HG03354 (cell line): ENCODE measurements at regions not wholly inside any gene's neighbourhood (a gene's known extent, or its start where the extent isn't known, plus 50 kb on each side); places are given as distances from the start of the nearest gene placed in this dataset.
"Not testable (repeated sequence)": the region's sequence is repeated elsewhere in the genome, so short reads cannot be mapped to it uniquely, and the experiment has no call there.

Experiments
- ATAC-seq: cut with Tn5 transposase; IDR thresholded peaks from one replicate; pipeline ENCODE4 v1.9.1; 2021; ENCODE audit warnings: mild to moderate bottlenecking; ENCODE audit not compliant: unreplicated experiment, poor library complexity, severe bottlenecking

- ATAC-seq: no peak
Observed at GRCh38 chr18:71047882-71048281, 759.0 kb downstream of the SOCS6 start.

- no peak for ATAC-seq
Observed at GRCh38 chr18:71045331-71046065, 756.7 kb downstream of the SOCS6 start.

- no peak for ATAC-seq
Observed at GRCh38 chr18:71040161-71040560, 751.3 kb downstream of the SOCS6 start.

- ATAC-seq: no peak
Observed at GRCh38 chr18:71038196-71038595, 749.4 kb downstream of the SOCS6 start.

GRCh38 chr18:71036783-71037182 lies 747.9 kb downstream of the SOCS6 start:
- no peak for ATAC-seq

- not testable (repeated sequence) for ATAC-seq
Observed at GRCh38 chr18:71031296-71032191, 742.7 kb downstream of the SOCS6 start.

GRCh38 chr18:71030085-71030484 lies 741.2 kb downstream of the SOCS6 start:
- not testable (repeated sequence) for ATAC-seq

- ATAC-seq: no peak
Observed at GRCh38 chr18:71028285-71028762, 739.5 kb downstream of the SOCS6 start.

GRCh38 chr18:71027531-71027930 lies 738.7 kb downstream of the SOCS6 start:
- no peak for ATAC-seq

- ATAC-seq: no peak
Observed at GRCh38 chr18:71025505-71026225, 736.8 kb downstream of the SOCS6 start.

- ATAC-seq: no peak
Observed at GRCh38 chr18:71022389-71022788, 733.5 kb downstream of the SOCS6 start.

GRCh38 chr18:71021030-71021362 lies 732.2 kb downstream of the SOCS6 start:
- ATAC-seq: no peak

GRCh38 chr18:71020342-71021029 lies 731.6 kb downstream of the SOCS6 start:
- no peak for ATAC-seq

- ATAC-seq: no peak
Observed at GRCh38 chr18:71018816-71019215, 730.0 kb downstream of the SOCS6 start.

GRCh38 chr18:71012789-71013188 lies 723.9 kb downstream of the SOCS6 start:
- no peak for ATAC-seq

GRCh38 chr18:71011389-71011788 lies 722.5 kb downstream of the SOCS6 start:
- peak; percentile 67 for ATAC-seq

- ATAC-seq: no peak
Observed at GRCh38 chr18:71008257-71008656, 719.4 kb downstream of the SOCS6 start.

- ATAC-seq: no peak
Observed at GRCh38 chr18:71001597-71001996, 712.8 kb downstream of the SOCS6 start.

- no peak for ATAC-seq
Observed at GRCh38 chr18:70998490-70998889, 709.6 kb downstream of the SOCS6 start.

- no peak for ATAC-seq
Observed at GRCh38 chr18:70994116-70994515, 705.3 kb downstream of the SOCS6 start.
